ENCODE measurements at regions not wholly inside any gene's neighbourhood (a gene's known extent, or its start where the extent isn't known, plus 50 kb on each side); places are given as distances from the start of the nearest gene placed in this dataset.

DNA sequence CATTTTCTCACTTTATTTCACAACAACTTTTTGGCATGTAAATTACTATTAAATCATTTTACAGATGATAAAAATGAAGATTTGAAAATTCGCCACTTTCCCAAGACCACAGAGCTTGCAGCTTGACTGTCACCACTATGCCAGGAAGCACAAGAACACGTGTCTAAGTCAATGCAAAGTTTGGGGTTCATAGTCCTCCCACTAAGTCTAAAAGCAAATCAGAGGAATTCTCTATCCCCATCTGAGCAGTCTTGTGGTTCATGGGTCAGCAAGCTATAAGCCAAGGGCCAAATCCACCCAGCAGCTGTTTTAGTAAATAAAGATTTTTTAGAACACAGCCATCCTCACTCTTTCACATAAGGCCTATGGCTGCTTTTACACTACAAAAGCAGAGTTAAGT is 833.3 kb upstream of the INTU start:
- TF ChIP-seq EP300 (IDR thresholded peaks at IDR 0.05) (no peak), POLR2A (IDR thresholded peaks at IDR 0.05) (no peak)
- TF ChIP-seq, protein P1, sequence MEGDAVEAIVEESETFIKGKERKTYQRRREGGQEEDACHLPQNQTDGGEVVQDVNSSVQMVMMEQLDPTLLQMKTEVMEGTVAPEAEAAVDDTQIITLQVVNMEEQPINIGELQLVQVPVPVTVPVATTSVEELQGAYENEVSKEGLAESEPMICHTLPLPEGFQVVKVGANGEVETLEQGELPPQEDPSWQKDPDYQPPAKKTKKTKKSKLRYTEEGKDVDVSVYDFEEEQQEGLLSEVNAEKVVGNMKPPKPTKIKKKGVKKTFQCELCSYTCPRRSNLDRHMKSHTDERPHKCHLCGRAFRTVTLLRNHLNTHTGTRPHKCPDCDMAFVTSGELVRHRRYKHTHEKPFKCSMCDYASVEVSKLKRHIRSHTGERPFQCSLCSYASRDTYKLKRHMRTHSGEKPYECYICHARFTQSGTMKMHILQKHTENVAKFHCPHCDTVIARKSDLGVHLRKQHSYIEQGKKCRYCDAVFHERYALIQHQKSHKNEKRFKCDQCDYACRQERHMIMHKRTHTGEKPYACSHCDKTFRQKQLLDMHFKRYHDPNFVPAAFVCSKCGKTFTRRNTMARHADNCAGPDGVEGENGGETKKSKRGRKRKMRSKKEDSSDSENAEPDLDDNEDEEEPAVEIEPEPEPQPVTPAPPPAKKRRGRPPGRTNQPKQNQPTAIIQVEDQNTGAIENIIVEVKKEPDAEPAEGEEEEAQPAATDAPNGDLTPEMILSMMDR (IDR thresholded peaks at IDR 0.05): no peak

Data from suprapubic skin (tissue), 3 donors.